Naive thymus-derived CD4-positive, alpha-beta T cell (primary cell): ENCODE measurements at regions not wholly inside any gene's neighbourhood (a gene's known extent, or its start where the extent isn't known, plus 50 kb on each side); places are given as distances from the start of the nearest gene placed in this dataset.
A peak's percentile ranks its signal among the peaks of the same experiment; 100 is the strongest.

Experiments
- ATAC-seq: fragments of 150-1000 bp; cut with Tn5 transposase; 2 replicates; pipeline ENCODE4 v1.10.0; 2021; ENCODE audit warnings: mild to moderate bottlenecking, moderate library complexity
- CTCF ChIA-PET: fragments of 350-600 bp; sonication (Branson Sonifier 250); formaldehyde crosslinking; loops from one replicate; lab custom pipeline; 2021; ENCODE audit warnings: antibody characterized with exemption; lab: Charles Lee
- POLR2A ChIA-PET: fragments of 350-600 bp; sonication (Branson Sonifier 250); formaldehyde crosslinking; loops from one replicate; lab custom pipeline; 2021; ENCODE audit warnings: antibody characterized with exemption, inconsistent platforms; lab: Charles Lee
- DNase-seq, 9 donors: peaks; one replicate each; pipeline versions ENCODE4 v3.0.0 to v3.0.0-alpha.2; 2020 to 2022; ENCODE audit warnings: mixed read lengths in 1 of 9
- H3K27ac ChIP-seq: one replicate; pipeline ENCODE4 v1.7.0; 2013; ENCODE audit warnings: mild to moderate bottlenecking, low read depth, low read length, moderate library complexity
- H3K27me3 ChIP-seq, 2 donors: one replicate each; pipeline ENCODE4 v1.7.0; 2013; ENCODE audit warnings: low read length in 2 of 2, mild to moderate bottlenecking in 2 of 2, moderate library complexity in 2 of 2; ENCODE audit not compliant: control insufficient read depth in 2 of 2, insufficient read depth in 2 of 2
- H3K36me3 ChIP-seq, 3 experiments: 1 replicate in 2 of 3; 2 replicates in 1 of 3; pipeline ENCODE4 v1.7.0; 2013; ENCODE audit warnings: low read length in 3 of 3, mild to moderate bottlenecking in 3 of 3, moderate library complexity in 1 of 3; ENCODE audit not compliant: insufficient read depth in 3 of 3, control insufficient read depth in 2 of 3
- H3K4me1 ChIP-seq, 2 donors: one replicate each; pipeline ENCODE4 v1.7.0; 2013; ENCODE audit warnings: low read length in 2 of 2, mild to moderate bottlenecking in 2 of 2, moderate library complexity in 1 of 2; ENCODE audit not compliant: control insufficient read depth in 2 of 2, insufficient read depth in 2 of 2
- H3K4me3 ChIP-seq: 2 replicates; pipeline ENCODE4 v1.7.0; 2013; ENCODE audit warnings: mild to moderate bottlenecking, low read length
- H3K9me3 ChIP-seq, 3 experiments: 1 replicate in 2 of 3; 2 replicates in 1 of 3; pipeline ENCODE4 v1.7.0; 2013; ENCODE audit warnings: low read length in 3 of 3; ENCODE audit not compliant: control insufficient read depth in 2 of 3
- H3K27ac Mint-ChIP-seq, 9 donors: one replicate each; pipeline ENCODE4 v1.8.0; 2020 to 2022; ENCODE audit warnings: mixed read lengths in 9 of 9, mild to moderate bottlenecking in 8 of 9, moderate library complexity in 5 of 9, inconsistent platforms in 2 of 9
- H3K27me3 Mint-ChIP-seq, 5 donors: one replicate each; pipeline ENCODE4 v1.8.0; 2021 to 2022; ENCODE audit warnings: mixed read lengths in 5 of 5, mild to moderate bottlenecking in 1 of 5
- H3K36me3 Mint-ChIP-seq, 5 donors: one replicate each; pipeline ENCODE4 v1.8.0; 2020 to 2022; ENCODE audit warnings: mixed read lengths in 5 of 5, mild to moderate bottlenecking in 3 of 5, inconsistent platforms in 1 of 5
- H3K4me1 Mint-ChIP-seq, 7 donors: one replicate each; pipeline ENCODE4 v1.8.0; 2020 to 2022; ENCODE audit warnings: mixed read lengths in 7 of 7, mild to moderate bottlenecking in 3 of 7, inconsistent platforms in 1 of 7
- H3K4me3 Mint-ChIP-seq, 10 donors: one replicate each; pipeline ENCODE4 v1.8.0; 2020 to 2022; ENCODE audit warnings: mild to moderate bottlenecking in 10 of 10, mixed read lengths in 10 of 10, moderate library complexity in 6 of 10, inconsistent platforms in 2 of 10
- H3K9me3 Mint-ChIP-seq, 11 donors: one replicate each; pipeline ENCODE4 v1.8.0; 2020 to 2022; ENCODE audit warnings: mixed read lengths in 11 of 11, mild to moderate bottlenecking in 4 of 11, inconsistent platforms in 1 of 11, moderate library complexity in 1 of 11
- intact Hi-C, 2 donors: fragments of 100-400 bp; cut with micrococcal nuclease; formaldehyde crosslinking; loops; one replicate each; pipeline ENCODE4 v1.15.1; 2023

GRCh38 chr20:62545901-62546525, 70.2 kb upstream of the GATA5 start:
- Mint-ChIP-seq H3K27ac (no peak overlapping the region), H3K27me3 (peaks cover 5 to 19% (median 15%) of the 10 kb centered on the region in 5 donors), H3K9me3 (peaks cover 0 to 5% (median 0%) of the 10 kb centered on the region in 11 donors), H3K36me3 (no peaks in the 10 kb centered on the region), H3K4me1 (peaks cover 0 to 5% (median 4%) of the 10 kb centered on the region in 7 donors), H3K4me3 (no peak overlapping the region)
- no peak for DNase-seq
- ChIA-PET CTCF (no interaction called here), POLR2A (no interaction called here)
- no peaks in the 10 kb centered on the region for H3K4me1 ChIP-seq
- H3K27ac ChIP-seq, result no peak overlapping the region
- no peaks in the 10 kb centered on the region for H3K27me3 ChIP-seq
- no peak overlapping the region for H3K4me3 ChIP-seq
- no peak for ATAC-seq
- H3K9me3 ChIP-seq, result no peaks in the 10 kb centered on the region
- intact Hi-C loops, result no loop called here
- no peaks in the 10 kb centered on the region for H3K36me3 ChIP-seq

GRCh38 chr20:62546606-62547005, 70.8 kb upstream of the GATA5 start:
- Mint-ChIP-seq H3K36me3 (no peaks in the 10 kb centered on the region), H3K4me1 (peaks cover 0 to 5% (median 4%) of the 10 kb centered on the region in 7 donors), H3K4me3 (no peak overlapping the region), H3K9me3 (peaks cover 0 to 5% (median 0%) of the 10 kb centered on the region in 11 donors), H3K27me3 (peaks cover 5 to 25% (median 15%) of the 10 kb centered on the region in 5 donors), H3K27ac (no peak overlapping the region)
- Histone ChIP-seq H3K36me3 (no peaks in the 10 kb centered on the region), H3K4me1 (peaks cover 0 to 1% of the 10 kb centered on the region in 2 donors), H3K27ac (no peak overlapping the region), H3K4me3 (no peak overlapping the region), H3K9me3 (no peaks in the 10 kb centered on the region), H3K27me3 (no peaks in the 10 kb centered on the region)
- DNase-seq (no peak), ATAC-seq (no peak)
- intact Hi-C loops, result no loop called here
- ChIA-PET POLR2A (no interaction called here), CTCF (no interaction called here)

GRCh38 chr20:62547364-62547763, 71.6 kb upstream of the GATA5 start:
- no peak overlapping the region for H3K27ac Mint-ChIP-seq
- H3K4me3 ChIP-seq, result no peak overlapping the region
- peaks cover 0 to 5% (median 0%) of the 10 kb centered on the region in 11 donors for H3K9me3 Mint-ChIP-seq
- CTCF ChIA-PET, result no interaction called here
- no peaks in the 10 kb centered on the region for H3K36me3 Mint-ChIP-seq
- intact Hi-C loops, result no loop called here
- peaks cover 0 to 3% of the 10 kb centered on the region in 2 donors for H3K27me3 ChIP-seq
- no peak overlapping the region for H3K27ac ChIP-seq
- no peak overlapping the region for H3K4me3 Mint-ChIP-seq
- H3K4me1 ChIP-seq, result peaks cover 0 to 6% of the 10 kb centered on the region in 2 donors
- ATAC-seq (no peak), DNase-seq (no peak)
- POLR2A ChIA-PET, result no interaction called here
- no peaks in the 10 kb centered on the region for H3K36me3 ChIP-seq
- H3K4me1 Mint-ChIP-seq, result peaks cover 0 to 8% (median 4%) of the 10 kb centered on the region in 7 donors
- H3K27me3 Mint-ChIP-seq, result peaks cover 8 to 29% (median 15%) of the 10 kb centered on the region in 5 donors
- H3K9me3 ChIP-seq, result no peaks in the 10 kb centered on the region

GRCh38 chr20:62548471-62548870, 72.7 kb upstream of the GATA5 start:
- Mint-ChIP-seq H3K9me3 (peaks cover 0 to 5% (median 0%) of the 10 kb centered on the region in 11 donors), H3K4me1 (peaks cover 0 to 9% (median 5%) of the 10 kb centered on the region in 7 donors), H3K36me3 (no peaks in the 10 kb centered on the region), H3K27me3 (peaks cover 15 to 38% (median 22%) of the 10 kb centered on the region in 5 donors), H3K27ac (no peak overlapping the region), H3K4me3 (no peak overlapping the region)
- CTCF ChIA-PET, result no interaction called here
- POLR2A ChIA-PET, result no interaction called here
- Histone ChIP-seq H3K27me3 (peaks cover 0 to 3% of the 10 kb centered on the region in 2 donors), H3K4me1 (peaks cover 0 to 6% of the 10 kb centered on the region in 2 donors), H3K36me3 (no peaks in the 10 kb centered on the region), H3K9me3 (no peaks in the 10 kb centered on the region), H3K27ac (no peak overlapping the region), H3K4me3 (no peak overlapping the region)
- intact Hi-C loops, result no loop called here
- DNase-seq (no peak), ATAC-seq (peak; percentile 21)

- peak overlapping the region in 2 of 10 donors; percentile 11 to 16 for H3K4me3 Mint-ChIP-seq
- H3K9me3 Mint-ChIP-seq, result peaks cover 0 to 5% (median 0%) of the 10 kb centered on the region in 11 donors
- DNase-seq (no peak), ATAC-seq (no peak)
- no peaks in the 10 kb centered on the region for H3K36me3 Mint-ChIP-seq
- no peak overlapping the region for H3K27ac ChIP-seq
- peaks cover 0 to 9% (median 5%) of the 10 kb centered on the region in 7 donors for H3K4me1 Mint-ChIP-seq
- H3K36me3 ChIP-seq, result no peaks in the 10 kb centered on the region
- H3K4me1 ChIP-seq, result peaks cover 0 to 6% of the 10 kb centered on the region in 2 donors
- H3K4me3 ChIP-seq, result no peak overlapping the region
- H3K27me3 Mint-ChIP-seq, result peaks cover 20 to 43% (median 27%) of the 10 kb centered on the region in 5 donors
- POLR2A ChIA-PET, result no interaction called here
- intact Hi-C loops, result no loop called here
- H3K27ac Mint-ChIP-seq, result no peak overlapping the region
- no peaks in the 10 kb centered on the region for H3K9me3 ChIP-seq
- H3K27me3 ChIP-seq, result peaks cover 0 to 3% of the 10 kb centered on the region in 2 donors
- CTCF ChIA-PET, result no interaction called here
Observed at GRCh38 chr20:62549029-62549428, 73.2 kb upstream of the GATA5 start.

- ChIA-PET POLR2A (no interaction called here), CTCF (no interaction called here)
- peaks cover 0 to 6% of the 10 kb centered on the region in 2 donors for H3K4me1 ChIP-seq
- peaks cover 0 to 3% of the 10 kb centered on the region in 2 donors for H3K27me3 ChIP-seq
- Mint-ChIP-seq H3K4me1 (peaks cover 0 to 9% (median 5%) of the 10 kb centered on the region in 7 donors), H3K27me3 (peaks cover 20 to 43% (median 28%) of the 10 kb centered on the region in 5 donors), H3K36me3 (no peaks in the 10 kb centered on the region), H3K9me3 (peaks cover 0 to 4% (median 0%) of the 10 kb centered on the region in 11 donors), H3K27ac (peak overlapping the region in 1 of 9 donors; percentile 48), H3K4me3 (peak overlapping the region in 2 of 10 donors; percentile 11 to 16)
- ATAC-seq (no peak), DNase-seq (no peak)
- H3K4me3 ChIP-seq, result no peak overlapping the region
- intact Hi-C loops, result no loop called here
- H3K27ac ChIP-seq, result no peak overlapping the region
- H3K36me3 ChIP-seq, result no peaks in the 10 kb centered on the region
- no peaks in the 10 kb centered on the region for H3K9me3 ChIP-seq
Observed at GRCh38 chr20:62549499-62550086, 73.8 kb upstream of the GATA5 start.
